ENCODE measurements at regions not wholly inside any gene's neighbourhood (a gene's known extent, or its start where the extent isn't known, plus 50 kb on each side); places are given as distances from the start of the nearest gene placed in this dataset.

GRCh38 chr6:85396159-85396808 is 53.6 kb upstream of the NT5E start:
- no peak for DNase-seq (ENCODE audit: low read depth)

GRCh38 chr6:85395746-85396145 is 54.1 kb upstream of the NT5E start:
- DNase-seq (ENCODE audit: low read depth), result no peak

GRCh38 chr6:85394853-85395538 is 54.9 kb upstream of the NT5E start:
- no peak for DNase-seq (ENCODE audit: low read depth)

GRCh38 chr6:85394199-85394598 is 55.7 kb upstream of the NT5E start:
- DNase-seq (ENCODE audit: low read depth), result no peak

- no peak for DNase-seq (ENCODE audit: low read depth)
These were observed 57.5 kb upstream of the NT5E start for GRCh38 chr6:85392379-85392778.

- DNase-seq (ENCODE audit: low read depth), result peak; percentile 28
These were observed 59.1 kb upstream of the NT5E start for GRCh38 chr6:85390775-85391174.

GRCh38 chr6:85390105-85390728 is 59.7 kb upstream of the NT5E start:
- DNase-seq (ENCODE audit: low read depth), result peak; percentile 65

GRCh38 chr6:85389151-85389797 is 60.6 kb upstream of the NT5E start:
- no peak for DNase-seq (ENCODE audit: low read depth)

GRCh38 chr6:85388531-85388930 is 61.4 kb upstream of the NT5E start:
- DNase-seq (ENCODE audit: low read depth), result peak; percentile 34

GRCh38 chr6:85385636-85386315 is 64.1 kb upstream of the NT5E start:
- no peak for DNase-seq (ENCODE audit: low read depth)

GRCh38 chr6:85383042-85383441 is 66.8 kb upstream of the NT5E start:
- no peak for DNase-seq (ENCODE audit: low read depth)

- no peak for DNase-seq (ENCODE audit: low read depth)
These were observed 67.3 kb upstream of the NT5E start for GRCh38 chr6:85382541-85382940.

GRCh38 chr6:85372915-85373270 is 77.0 kb upstream of the NT5E start:
- DNase-seq (ENCODE audit: low read depth), result no peak

GRCh38 chr6:85372188-85372914 is 77.5 kb upstream of the NT5E start:
- DNase-seq (ENCODE audit: low read depth), result peak; percentile 56

GRCh38 chr6:85368631-85369030 is 81.3 kb upstream of the NT5E start:
- no peak for DNase-seq (ENCODE audit: low read depth)

GRCh38 chr6:85364344-85364743 is 85.5 kb upstream of the NT5E start:
- DNase-seq (ENCODE audit: low read depth), result peak; percentile 92

GRCh38 chr6:85363870-85364269 is 86.0 kb upstream of the NT5E start:
- DNase-seq (ENCODE audit: low read depth), result no peak

- DNase-seq (ENCODE audit: low read depth), result no peak
These were observed 87.1 kb upstream of the NT5E start for GRCh38 chr6:85362652-85363310.

- DNase-seq (ENCODE audit: low read depth), result no peak
These were observed 88.3 kb upstream of the NT5E start for GRCh38 chr6:85361643-85362014.

- DNase-seq (ENCODE audit: low read depth), result peak; percentile 98
These were observed 88.9 kb upstream of the NT5E start for GRCh38 chr6:85360794-85361642.
